PC-3 (cell line): ENCODE measurements at regions not wholly inside any gene's neighbourhood (a gene's known extent, or its start where the extent isn't known, plus 50 kb on each side); places are given as distances from the start of the nearest gene placed in this dataset.

ENCODE experiments used
- EZH2 ChIP-seq: fragments of 300-600 bp; sonication (generic); IDR thresholded peaks from one replicate; pipeline ENCODE4 v1.6.1; 2017; ENCODE audit warnings: antibody characterized with exemption, mild to moderate bottlenecking, low read length; ENCODE audit not compliant: unreplicated experiment
- EZH2phosphoT487 ChIP-seq: fragments of 300-600 bp; sonication (generic); IDR thresholded peaks from 2 replicates; pipeline ENCODE4 v1.6.1; 2018; ENCODE audit warnings: mild to moderate bottlenecking, antibody characterized with exemption, low read length, borderline replicate concordance
- TF ChIP-seq, protein P1 (sequence below): fragments of 300-600 bp; sonication (generic); conservative IDR thresholded peaks from 2 replicates; pipeline ENCODE4 v1.5.1; 2017; ENCODE audit warnings: antibody characterized with exemption, low read depth, mild to moderate bottlenecking, low read length

DNA sequence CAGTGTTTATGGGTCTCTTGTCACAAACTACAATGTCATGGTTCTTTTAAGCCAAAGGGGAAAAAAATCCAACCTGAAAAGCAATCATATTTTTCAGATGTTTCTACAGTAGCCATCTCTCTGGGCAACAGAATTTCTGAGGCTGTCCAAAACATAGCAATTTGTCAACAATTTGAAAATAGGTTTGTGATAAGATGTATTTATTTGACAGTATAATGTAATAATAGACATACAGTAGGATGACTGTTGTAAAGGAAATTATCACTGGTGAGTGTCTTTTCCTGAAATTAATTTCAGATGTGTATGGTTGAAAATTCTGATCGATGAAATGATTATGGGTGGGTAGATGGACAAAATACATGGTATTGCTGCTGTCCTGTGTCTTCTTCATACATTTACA lies 1230.1 kb upstream of the CDH2 start:
- TF ChIP-seq EZH2: no peak
- TF ChIP-seq, protein P1, sequence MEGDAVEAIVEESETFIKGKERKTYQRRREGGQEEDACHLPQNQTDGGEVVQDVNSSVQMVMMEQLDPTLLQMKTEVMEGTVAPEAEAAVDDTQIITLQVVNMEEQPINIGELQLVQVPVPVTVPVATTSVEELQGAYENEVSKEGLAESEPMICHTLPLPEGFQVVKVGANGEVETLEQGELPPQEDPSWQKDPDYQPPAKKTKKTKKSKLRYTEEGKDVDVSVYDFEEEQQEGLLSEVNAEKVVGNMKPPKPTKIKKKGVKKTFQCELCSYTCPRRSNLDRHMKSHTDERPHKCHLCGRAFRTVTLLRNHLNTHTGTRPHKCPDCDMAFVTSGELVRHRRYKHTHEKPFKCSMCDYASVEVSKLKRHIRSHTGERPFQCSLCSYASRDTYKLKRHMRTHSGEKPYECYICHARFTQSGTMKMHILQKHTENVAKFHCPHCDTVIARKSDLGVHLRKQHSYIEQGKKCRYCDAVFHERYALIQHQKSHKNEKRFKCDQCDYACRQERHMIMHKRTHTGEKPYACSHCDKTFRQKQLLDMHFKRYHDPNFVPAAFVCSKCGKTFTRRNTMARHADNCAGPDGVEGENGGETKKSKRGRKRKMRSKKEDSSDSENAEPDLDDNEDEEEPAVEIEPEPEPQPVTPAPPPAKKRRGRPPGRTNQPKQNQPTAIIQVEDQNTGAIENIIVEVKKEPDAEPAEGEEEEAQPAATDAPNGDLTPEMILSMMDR: no peak
- no peak for TF ChIP-seq EZH2phosphoT487
